C1 segment of cervical spinal cord (tissue), 14 donors: ENCODE measurements at regions not wholly inside any gene's neighbourhood (a gene's known extent, or its start where the extent isn't known, plus 50 kb on each side); places are given as distances from the start of the nearest gene placed in this dataset.
"Not testable (repeated sequence)": the region's sequence is repeated elsewhere in the genome, so short reads cannot be mapped to it uniquely, and the experiment has no call there.

Experiments
- DNase-seq, 14 donors: peaks; one replicate each; lab custom pipeline; 2025; lab: John Stamatoyannopoulos, UW

DNA sequence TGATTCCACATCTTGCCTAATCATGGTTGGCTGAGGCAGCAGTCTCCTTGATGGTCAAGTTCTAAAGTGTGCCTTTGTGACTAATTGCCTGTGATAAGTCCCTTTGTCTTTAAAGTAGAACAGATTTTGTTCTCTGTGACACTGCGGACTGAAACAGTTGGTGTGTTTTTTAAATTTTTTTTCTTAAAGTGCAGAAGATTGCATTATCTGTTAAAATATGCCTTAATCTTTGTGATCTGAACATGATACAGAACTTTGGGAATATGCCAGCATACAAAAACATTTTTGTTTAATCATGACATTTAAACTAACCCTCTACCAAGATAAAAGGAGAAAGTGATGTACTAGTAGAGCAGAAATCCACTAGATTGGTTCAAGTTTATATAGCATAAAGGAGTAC is 1260.6 kb upstream of the ADGRL2 start:
- DNase-seq: no peak

DNA sequence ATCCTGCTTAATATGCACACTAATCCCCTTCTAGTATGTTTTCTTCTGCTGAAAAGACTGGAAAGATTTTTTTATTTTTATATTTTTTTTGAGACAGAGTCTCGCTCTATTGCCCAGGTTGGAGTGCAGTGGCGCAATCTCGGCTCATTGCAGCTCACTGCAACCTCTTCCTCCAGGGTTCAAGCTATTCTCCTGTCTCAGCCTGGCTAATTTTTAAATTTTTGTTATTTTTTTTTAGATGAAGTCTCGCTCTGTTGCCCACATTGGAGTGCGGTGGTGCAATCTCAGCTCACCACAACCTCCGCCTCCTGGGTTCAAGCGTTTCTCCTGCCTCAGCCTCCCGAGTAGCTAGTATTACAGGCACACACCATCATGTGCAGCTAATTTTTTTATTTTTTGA is 1261.4 kb upstream of the ADGRL2 start:
- DNase-seq: not testable (repeated sequence)

DNA sequence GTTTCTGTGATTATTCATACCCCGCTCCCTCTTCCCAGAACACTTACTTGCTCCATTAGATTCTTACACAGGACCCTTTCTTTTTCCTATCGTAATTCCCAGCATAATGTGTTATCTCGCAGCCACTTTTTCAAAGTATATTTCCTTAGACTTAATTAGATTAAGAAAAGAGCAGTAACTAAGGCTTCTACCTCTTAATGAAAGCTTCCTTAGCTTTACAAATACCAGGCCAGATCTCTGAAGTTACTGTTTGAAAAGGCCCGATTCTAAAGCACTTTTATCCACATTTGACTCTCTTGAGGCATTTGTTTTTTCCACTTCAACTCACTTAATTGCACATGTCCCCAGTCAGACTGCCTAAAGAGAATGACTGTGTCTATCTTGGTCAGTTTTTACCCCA is 1264.3 kb upstream of the ADGRL2 start:
- DNase-seq: no peak

DNA sequence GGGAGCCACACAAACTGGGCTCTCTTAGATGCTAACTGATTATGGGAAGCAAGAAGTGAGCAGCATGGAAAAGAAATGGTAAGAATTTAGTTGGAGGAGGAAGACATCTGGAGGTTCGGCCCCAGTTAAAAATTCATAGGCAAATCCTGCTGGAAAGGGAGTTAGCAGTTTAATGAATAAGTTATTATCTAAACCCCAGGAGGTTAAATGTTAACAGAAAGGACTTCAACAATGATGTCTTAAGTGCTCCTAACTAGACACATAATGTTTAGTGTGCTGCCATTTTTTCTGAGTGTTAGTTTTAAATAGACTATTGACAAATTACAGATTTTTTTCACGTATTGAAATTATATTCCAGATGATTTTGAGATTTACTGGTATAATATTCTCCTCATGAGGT is 1265.3 kb upstream of the ADGRL2 start:
- no peak for DNase-seq

DNA sequence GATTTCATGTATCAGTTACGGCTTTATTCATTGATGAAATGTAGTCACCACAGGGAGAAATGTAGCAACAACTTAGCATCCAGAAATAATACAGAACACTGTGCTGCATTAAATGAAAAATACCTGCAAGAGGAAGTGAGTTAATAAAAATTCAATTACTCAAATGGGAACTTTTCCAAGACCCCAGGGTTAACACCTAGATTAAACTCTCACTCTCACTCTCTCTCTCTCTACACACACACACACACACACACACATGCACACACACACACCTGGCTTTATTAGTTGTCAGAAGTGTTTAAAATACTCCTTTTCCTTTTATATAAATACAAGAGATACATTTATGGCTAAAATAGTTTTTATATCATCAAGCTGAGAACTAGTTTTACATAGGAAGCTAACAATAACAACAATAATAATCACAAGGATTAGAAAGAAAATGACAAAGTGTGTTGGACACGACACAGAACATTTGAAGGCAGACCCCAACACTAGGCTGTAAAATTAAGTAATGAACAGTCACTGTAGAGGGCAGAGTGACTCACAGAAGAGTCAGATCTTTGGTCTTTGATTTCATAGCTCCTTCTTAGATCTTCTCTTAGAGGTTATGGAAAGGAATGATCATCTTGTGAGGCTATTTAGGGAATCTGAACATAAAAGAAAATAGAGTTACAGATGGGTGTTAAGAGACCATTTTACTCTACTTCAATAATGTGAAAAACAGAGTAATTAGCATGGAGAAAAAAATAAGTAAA is 1266.0 kb upstream of the ADGRL2 start:
- DNase-seq: no peak

DNA sequence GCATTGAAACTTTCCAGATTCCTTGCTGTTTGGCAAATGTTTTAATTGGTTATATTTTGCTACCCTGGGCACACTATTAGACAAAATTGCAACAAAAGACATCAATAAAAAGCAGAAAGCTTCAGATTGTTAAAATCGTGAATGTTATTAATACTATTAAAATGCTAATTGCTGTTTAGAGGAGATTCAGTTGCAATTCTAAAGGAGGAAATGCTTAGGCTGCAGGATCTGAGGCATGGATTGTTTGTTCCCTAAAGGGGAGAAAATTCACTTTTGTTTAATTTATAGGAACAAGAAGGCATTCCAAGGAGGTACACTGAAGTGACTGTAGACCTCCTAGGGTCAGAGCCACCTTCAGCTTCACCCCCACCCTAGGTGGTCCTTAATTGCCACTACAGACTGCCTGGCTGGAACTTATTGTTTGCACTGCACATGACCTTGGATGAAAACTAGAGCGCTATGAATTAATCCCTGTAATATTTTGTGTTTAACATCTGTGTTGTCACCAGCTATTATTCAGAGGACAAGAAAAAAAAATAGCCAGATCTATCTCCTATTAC is 1266.9 kb upstream of the ADGRL2 start:
- no peak for DNase-seq

DNA sequence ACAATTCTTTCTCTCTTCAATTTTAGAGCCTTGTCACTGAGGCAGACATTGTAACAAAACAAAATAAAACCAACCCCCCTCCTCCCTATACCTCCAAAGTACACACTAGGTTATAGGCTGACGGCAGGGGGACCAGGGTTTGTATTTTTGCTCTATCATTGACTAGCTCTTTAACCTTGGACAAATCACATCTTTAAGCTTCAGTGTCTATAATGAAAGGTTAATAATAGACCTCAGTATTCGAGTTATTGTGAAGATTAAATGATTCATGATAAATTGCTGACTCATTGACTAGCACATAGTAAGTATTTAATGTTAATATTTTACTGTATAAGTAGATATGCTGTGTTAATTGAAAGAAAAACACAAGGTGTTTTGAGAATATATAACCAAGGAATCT is 1267.6 kb upstream of the ADGRL2 start:
- no peak for DNase-seq

DNA sequence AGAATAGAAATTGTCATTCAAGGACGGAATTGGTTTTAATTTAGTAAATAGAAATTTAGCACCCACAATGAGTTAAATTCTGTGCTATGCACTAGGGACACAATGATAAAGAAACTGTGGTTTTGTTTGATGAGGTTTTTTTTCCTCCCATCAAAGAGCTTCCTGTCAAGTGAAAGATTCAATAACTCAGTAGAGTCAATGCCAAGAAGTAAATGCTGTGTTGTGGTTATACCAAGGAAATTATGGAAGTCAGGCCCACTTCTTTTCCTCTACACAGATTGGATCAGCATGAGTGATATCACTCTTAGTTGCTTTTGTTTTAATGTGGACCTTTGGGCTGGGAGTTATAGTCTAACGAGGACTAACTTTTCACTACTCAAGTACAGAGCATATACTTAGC is 1269.6 kb upstream of the ADGRL2 start:
- DNase-seq: no peak

DNA sequence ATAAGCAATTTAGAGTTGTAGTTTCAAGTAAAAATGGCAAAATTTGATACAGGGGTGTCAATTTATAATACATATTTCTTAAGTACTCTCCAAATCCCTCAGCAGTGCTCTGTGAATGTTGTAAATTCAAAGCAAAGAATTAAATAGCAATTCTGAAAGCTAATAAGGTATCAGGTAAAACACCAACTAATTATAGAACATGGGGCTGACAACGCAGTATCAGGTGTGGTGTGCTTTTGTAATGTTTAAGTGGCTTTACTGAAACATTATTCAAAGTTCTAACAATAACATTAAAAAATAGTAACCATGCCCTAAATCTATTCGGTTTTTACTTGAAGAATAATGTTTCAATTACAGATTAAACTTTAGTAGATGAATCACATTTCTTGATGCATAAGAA is 1271.2 kb upstream of the ADGRL2 start:
- DNase-seq: no peak

DNA sequence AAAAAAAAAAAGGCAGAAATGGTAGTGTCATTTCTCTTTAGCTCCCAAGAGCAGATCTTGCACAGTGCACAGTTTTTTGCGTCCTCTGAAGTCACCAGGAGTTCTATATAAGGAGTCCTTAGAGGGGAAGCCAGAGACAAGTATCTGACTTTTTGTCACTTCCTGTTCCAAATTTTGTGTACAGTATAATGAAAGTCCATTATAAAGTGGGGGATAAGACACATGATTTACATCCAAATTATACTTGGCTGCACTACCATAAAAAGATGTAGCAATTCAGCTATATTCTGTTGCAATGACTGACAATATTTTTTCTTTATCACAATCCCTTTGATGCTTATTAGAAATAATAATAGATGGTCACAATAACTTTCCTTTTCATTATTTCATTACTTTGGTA is 1276.9 kb upstream of the ADGRL2 start:
- no peak for DNase-seq

DNA sequence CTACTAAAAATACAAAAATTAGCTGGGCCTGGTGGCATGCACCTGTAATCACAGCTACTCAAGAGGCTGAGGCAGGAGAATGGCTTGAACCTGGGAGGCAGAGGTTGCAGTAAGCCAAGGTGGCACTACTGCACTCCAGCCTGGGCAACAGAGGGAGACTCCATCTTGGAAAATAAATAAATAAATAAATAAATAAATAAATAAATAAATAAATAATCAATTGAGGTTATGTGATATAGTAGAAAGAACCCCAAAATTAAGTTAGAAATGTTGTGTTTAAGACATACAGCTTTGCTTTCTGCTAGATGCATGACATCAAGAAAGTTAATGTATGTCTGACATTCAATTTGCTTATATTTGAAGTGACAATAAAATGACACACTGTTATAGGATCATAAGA is 1277.7 kb upstream of the ADGRL2 start:
- DNase-seq: not testable (repeated sequence)

DNA sequence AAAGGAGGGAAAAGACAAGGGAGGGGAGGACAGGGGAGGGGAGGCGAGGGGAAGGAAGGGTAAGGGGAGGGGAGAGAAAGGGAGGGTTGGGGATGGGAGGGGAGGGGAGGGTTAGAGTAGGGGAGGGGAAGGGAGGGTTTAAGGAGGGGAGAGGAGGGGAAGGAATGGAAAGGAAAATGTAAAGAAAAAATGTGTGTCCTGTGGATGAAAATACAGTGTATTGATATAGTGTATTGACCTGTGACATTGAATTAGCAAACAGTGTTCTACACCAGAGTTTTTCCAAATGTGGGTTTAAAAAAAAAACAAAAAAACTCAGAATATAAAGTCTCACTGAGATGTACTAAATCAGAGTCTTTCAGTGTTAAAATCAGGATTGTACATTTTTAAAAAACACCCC is 1279.8 kb upstream of the ADGRL2 start:
- DNase-seq: no peak

DNA sequence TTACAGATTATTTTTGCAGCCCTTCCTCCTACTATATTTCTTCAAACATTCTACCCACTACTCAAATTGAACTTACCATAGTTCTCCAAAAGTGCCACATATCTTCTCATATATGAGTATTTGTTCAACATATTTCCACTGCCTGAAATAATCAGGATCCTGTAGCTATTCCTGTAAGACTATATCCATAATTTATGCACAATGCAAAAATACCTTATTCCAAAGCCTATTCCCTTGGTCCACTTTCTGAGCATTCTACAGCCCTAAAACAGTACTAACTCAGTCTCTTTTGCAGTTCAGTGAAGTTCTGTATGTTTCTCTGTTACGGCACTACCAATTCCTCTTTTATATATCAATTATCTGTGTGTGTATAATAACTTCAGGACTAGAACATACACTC is 1283.7 kb upstream of the ADGRL2 start:
- no peak for DNase-seq

DNA sequence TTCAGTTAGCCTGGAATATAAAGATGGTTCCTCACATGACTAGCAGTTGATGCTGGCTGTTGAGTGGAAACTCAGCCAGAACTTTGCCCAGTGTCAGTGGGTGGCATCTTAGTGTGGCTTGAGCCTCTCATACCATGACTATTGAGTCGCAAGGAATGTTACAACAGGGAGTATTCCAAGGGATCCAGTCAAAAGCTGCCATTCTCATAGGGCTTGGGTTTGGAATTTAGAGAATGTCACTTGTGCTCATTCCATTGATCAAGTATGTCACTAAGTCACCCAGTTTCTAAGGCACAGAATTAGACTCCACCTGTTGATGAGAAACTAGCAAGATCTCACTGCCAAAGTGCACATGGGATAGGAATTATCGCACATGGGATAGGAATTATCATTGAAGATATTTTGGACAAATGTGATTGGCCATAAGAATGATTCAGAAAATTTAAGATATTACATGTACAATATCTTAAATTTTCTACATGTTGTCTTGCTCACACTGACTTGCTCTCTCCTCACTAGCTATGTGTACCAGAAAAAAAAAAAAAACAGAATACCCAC is 1290.7 kb upstream of the ADGRL2 start:
- DNase-seq: no peak

DNA sequence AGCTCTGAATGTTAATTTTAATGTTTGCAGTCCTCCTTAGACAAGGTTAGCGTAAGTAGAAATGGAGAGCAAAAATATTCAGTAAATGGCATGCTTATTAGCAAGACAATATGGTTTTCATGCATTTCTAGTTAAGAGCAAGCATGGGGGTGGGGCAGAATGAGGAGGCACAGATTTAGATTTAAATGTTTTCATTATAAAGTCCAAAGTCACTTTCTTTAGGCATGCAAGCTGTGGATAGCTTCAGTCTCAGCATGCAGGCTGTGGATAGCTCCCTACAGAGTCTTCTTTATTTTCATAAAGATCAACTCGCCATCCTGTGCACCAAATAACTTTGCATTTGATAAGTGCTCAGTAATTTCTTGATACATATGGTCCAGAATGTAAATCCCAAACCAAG is 1294.5 kb upstream of the ADGRL2 start:
- DNase-seq: no peak

DNA sequence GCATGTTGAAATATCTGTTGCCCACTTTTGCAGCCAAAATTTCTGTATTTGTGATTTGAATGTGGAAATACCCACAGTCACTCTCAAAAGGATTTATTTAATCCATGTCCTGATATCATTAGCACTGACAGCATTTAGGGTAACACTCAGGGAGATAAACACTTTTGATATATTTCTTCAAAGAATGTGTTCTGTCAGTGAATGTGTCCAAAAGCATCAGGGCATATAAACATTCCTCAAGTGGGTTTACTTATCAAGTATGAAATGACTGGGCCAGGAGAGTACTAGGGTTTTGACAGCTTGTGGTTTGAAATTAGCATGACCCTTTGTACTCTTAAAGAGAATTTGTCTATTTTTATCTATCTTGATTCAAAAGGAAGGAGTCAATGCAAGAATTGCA is 1302.1 kb upstream of the ADGRL2 start:
- no peak for DNase-seq

DNA sequence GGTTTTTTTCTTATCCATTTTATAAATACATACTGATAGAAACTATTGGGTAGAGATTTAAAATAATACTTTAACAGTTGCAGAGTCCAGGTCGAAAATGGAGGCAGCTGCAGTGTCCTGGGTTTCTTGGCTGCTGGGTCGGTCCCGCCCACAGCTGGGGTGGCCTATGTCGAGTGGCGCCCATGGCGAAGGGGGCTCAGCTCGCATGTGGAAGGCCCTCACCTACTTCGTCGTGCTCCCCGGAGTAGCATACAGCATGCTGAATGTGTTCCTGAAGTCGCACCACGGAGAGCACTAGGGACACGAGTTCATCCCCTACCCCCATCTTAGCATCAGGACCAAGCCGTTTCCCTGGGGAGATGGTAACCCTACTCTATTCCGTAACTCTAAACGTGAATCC is 1304.9 kb upstream of the ADGRL2 start:
- no peak for DNase-seq

DNA sequence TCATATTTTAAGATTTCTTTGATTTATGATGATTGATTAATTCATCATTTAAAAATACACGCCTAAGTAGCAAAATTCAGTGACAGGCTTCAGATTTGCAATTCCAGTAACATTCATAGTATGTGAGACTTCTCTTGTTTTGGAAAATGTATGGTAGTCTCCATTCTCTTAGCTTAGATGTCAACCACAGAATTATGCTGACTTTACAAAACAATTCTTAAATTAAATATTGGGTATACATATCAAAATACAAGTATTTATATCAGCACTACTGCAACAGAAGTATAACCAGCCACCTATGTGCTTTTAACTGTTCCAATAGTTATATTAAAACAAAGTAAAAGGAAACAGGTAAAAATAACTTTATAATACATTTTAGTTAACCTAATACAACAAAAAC is 1328.6 kb upstream of the ADGRL2 start:
- no peak for DNase-seq

DNA sequence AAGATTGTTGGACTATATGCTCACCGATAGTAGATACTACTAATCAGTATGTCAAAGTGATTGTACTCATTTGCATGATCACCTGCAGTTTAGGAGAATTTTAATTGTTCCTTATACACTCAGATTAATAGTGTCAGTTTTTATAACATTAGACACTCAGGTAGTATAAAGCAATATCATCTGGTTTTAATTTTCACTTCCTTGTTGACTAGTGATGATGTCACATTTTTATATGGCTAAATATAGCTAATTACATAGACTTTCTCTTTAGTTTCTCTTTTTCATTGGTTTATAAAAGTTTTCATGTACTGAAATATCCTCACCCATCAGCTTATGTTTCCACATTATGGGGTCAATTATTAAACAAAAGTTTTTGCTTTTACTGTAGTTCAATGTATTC is 1332.4 kb upstream of the ADGRL2 start:
- DNase-seq: no peak

DNA sequence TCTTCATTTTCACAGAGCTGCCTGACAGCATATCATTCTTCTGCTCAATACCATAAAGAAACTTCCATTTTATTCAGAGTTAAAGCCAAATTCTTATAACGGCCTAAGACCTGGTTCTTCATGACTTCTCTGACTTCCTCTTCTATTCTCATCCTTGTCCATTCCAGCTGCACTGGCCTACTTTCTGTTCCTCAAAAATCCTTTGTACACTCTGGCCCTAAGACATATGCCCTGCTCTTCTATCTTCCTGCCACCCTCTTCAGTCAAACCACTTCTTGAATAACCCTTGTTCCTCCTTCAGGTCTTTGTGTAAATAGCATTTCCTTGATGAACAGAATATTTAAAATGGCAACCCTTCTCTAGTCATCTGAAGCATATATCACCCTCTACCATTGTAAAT is 1338.7 kb upstream of the ADGRL2 start:
- DNase-seq: no peak

DNA sequence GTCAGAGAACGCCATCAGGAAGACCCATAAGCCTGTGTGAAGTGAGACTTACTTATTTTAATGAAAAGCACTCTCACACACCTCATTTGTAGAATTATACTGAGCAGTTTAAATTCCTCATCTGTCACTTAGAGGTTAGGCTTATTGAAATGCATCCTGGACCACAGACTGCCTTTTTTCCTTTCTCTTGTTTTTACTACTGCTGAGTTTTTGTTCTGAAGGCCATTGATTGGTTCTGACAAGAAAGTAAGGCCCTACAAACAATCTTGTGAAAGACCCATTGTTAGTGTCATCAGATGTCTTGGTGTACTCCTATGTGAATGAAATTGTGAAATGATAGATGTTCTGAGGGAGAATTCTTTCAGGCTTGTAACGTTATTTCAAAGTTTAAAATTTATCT is 1343.3 kb upstream of the ADGRL2 start:
- no peak for DNase-seq

DNA sequence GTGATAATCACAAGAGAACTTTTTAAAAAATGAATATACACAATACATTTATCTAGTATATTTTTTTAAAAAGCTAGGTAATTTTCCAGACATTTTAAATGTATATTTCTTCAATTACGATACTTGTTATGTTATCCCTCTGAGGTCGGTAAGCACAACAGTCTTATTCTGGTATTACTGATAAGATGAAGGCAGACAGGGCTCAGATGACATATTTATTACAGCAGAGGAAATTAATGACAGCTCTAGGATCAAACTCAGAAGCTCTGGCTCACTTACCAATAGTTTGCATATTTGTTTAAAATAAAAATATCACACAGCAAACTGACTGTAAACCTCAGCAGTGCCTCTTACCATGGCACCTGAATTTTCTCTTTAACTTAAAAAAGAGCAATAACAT is 1347.0 kb upstream of the ADGRL2 start:
- DNase-seq: no peak

DNA sequence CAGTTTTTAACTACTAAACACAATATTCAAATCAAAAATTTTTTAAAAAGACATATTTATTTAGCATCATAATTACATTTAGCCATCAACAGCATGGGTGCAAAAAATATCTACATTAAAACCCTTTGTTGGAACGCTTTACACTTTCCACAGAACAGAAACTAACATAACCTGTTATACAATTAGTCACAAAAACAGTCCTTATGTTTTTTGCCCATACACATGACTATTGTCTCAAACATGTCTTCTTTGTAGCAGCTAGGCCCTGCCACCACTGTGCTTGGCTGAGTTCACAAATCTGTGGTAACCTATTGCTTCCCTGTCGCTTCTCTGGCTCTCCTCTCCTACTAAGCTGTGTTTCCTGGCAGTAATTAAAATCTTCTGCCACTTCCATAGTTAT is 1350.0 kb upstream of the ADGRL2 start:
- no peak for DNase-seq

DNA sequence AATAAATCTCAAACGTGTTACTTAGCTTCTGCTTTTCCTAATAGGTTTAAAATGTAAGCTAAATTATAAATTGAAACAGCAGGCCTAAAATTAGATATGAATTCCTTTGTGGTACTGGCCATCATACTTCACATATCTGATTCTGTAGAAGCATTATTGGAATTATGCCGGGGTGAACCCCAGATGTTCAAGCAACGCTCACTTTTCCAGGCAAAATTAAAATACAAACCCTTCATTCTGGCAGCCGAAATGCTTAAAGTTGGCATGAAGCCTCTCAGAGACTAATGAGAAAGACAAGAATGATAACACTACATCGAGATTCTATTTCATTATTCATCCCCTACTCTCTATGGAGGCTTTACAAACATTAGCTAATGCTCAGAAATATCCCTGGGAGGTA is 1352.7 kb upstream of the ADGRL2 start:
- DNase-seq: no peak
